ENCODE measurements at regions not wholly inside any gene's neighbourhood (a gene's known extent, or its start where the extent isn't known, plus 50 kb on each side); places are given as distances from the start of the nearest gene placed in this dataset.

DNA sequence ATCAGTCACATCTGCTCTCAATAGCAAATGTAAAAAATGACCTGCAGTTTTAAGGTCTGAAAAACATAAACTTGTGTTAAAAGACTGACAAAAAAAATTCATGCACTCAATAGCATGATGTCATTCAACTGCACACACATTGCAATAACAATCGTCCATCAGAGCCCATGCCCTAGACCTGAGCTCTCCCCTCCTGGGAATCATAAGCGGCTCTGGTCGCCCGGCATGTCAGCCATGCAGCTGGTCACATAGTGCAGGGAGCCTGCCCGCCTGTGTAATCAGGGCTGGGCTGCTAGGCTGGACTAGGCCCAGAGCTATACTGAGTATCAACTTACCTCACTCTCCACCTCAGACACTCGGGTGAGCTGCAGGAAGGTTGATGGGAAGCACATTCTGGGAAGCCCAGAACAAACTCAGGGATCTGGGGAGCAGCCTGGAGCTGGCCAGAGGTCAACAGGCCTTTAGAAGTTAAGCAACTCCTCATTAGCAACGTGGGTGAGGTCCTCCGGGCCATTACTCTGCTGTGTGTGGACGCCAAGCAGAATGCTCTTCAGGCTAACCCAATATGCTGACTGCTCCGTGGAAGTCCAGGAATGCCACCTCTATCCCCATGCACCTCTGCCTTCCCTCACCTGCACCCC lies 165.5 kb downstream of the TTC32 start:
- intact Hi-C loops (cut with micrococcal nuclease): no loop called here
- DNase-seq (no peak), ATAC-seq (peak; percentile 16)

DNA sequence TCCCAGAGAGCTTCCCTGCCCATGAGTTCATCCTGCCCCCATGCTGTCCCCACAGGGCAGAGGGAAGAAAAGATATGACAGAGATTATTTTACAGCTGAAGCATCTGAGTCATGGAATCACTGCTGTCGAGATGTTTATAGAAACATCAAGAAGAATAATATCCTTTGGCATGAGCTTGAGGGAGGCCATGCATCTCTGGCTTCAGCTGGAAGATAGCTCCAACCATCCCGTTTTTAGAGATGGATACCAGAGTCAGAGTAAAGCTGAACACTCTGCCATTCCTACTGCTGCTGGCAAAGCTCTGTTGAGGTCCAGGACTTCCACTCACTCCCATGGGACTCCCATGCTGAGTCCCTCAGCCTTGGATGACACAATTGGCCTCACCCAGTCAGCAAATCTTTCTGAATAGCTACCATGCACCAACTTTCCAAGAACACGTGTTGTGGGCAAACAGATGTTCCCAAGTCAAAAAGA lies 167.8 kb downstream of the TTC32 start:
- intact Hi-C loops (cut with micrococcal nuclease): no loop called here
- ATAC-seq: no peak

DNA sequence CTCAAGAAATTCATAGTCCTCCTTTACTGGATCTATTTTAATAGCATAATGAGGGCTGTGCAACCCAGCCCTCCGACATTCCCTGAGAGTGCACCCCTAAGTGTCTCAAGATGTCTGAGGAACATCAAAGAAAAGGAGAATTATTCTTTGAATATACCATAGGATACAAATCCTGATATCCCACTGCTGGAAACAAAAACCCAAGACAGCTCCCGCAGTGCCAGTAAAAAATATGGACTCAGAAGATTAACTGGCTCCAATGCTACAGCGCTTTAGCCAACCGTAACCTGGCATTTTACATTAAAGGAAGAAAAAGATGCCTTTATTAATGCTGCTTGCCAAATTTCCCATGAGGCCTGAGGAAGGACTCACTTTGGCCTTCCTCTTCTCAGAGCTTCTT lies 168.4 kb downstream of the TTC32 start:
- ATAC-seq (no peak), DNase-seq (no peak)
- intact Hi-C loops (cut with micrococcal nuclease): no loop called here

More for the DNA sequence above, 167.8 kb downstream of the TTC32 start:
- no peak for DNase-seq

DNA sequence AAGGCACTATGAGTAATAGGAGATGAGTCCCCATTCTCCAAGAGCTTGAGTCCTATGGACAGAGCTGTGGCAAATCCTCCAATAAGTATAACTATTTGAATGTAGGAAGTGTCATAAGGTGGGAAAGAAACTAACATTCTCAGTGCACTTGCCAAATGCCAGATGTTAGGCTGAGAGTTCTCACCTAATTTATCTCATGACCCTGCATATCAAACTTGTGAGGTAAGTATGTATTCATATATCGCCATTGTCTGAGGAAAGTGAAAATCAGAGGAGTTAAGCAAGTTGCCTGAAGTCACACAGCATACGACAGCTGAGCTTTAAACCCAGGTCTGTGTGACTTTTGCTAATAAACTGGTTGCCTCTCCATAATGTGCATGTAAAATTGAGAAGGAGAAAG lies 169.5 kb downstream of the TTC32 start:
- intact Hi-C loops (cut with micrococcal nuclease): no loop called here
- no peak for ATAC-seq

DNA sequence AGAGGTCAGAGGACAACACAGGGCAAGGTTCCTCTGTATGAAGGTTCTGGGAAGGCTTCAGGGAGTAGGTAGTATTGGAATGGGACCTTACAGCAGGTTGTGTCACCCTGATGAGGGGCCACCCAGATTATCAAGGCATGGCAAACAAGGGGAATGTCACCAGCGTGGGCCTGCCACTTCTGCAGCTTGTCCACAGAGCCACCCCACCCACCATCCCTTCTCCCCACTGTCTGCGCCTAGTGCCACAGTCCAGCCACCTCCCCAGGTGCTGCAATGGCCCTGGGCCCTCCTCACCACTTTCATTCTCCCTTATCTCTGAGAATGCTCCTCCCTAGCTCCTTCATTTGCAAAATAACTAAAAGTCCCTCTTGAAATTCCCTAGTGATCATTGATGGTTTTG lies 170.3 kb downstream of the TTC32 start:
- intact Hi-C loops (cut with micrococcal nuclease): no loop called here
- DNase-seq (no peak), ATAC-seq (no peak)

More for the DNA sequence above, 169.5 kb downstream of the TTC32 start:
- DNase-seq: no peak

DNA sequence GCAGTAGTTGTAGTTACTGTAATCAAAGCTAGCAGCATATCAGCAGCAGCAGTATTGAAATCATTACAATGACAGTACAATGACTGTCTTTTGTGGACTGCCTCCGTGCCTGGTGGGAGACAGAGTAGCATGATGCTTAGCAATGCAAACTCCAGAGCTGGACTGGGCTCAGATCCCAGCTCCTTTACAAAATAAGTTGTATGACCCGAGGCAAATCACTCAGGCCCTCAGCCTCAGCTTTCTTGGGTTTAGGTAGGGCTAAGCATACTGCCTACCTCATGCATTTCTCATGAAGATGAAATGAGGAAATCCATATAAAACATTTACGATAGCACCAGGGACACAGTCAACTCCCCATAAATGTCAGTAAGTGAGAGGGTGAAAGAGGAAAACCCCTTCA lies 170.7 kb downstream of the TTC32 start:
- intact Hi-C loops (cut with micrococcal nuclease): no loop called here
- ATAC-seq (no peak), DNase-seq (no peak)

DNA sequence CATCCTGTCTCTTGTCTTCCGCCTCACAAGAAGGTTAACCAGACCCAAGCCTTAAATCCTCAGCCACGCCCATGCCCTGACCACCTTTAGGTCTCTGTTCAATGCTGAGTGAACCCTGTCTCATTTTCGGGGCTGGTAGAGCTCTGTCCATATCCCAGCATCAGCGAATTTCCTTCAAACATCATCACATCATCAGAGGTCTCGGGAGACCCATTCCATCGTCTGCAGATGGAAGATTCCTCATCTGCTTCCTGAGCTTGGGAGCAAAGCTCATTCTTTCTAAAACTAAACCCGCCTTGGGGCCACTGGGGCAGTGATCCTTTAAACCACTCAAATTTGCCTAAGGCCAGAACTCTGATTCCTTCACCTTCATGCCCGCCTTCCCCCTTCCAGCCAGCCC lies 173.7 kb downstream of the TTC32 start:
- ATAC-seq: no peak
- intact Hi-C loops (cut with micrococcal nuclease): no loop called here
- no peak for DNase-seq

DNA sequence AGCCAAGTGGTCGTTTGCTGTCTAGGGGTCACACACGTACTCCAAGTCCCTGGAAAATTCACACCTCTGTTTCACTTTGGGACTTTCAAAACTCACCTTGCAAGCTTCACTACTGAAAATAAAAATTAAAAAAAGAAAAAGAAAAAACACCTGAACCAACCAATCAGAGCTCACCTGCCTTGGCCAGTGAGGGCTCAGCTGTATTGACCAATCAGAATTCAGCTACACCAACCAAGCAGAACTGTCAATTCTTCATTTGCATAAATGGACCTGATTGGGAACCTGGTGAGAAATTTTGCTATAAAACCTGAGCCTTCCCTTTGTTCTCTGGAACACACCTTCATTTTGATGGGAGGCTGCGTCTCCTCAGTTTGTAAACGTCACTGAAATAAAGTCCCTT lies 176.4 kb downstream of the TTC32 start:
- ATAC-seq: no peak
- no peak for DNase-seq
- intact Hi-C loops (cut with micrococcal nuclease): no loop called here

DNA sequence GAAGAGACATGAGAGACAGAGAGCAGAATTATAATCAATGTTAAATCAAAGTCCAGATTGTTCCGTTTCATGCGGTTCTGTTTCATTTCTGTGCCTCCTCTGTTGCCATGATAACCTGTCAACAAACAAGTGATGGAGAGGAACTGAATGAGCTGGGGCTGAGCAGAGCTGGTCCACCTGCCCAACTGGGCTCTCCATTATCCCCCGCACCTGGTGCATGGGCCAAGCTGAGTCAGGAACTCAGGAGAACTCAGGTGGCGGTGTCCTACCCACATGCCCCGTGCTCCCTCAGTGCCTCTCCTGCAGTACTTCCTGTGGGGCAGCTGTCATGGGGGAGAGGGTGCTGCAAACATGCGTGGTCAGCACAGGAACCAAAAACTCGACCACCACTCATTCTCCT lies 178.8 kb downstream of the TTC32 start:
- ATAC-seq: no peak
- intact Hi-C loops (cut with micrococcal nuclease): no loop called here
- no peak for DNase-seq

DNA sequence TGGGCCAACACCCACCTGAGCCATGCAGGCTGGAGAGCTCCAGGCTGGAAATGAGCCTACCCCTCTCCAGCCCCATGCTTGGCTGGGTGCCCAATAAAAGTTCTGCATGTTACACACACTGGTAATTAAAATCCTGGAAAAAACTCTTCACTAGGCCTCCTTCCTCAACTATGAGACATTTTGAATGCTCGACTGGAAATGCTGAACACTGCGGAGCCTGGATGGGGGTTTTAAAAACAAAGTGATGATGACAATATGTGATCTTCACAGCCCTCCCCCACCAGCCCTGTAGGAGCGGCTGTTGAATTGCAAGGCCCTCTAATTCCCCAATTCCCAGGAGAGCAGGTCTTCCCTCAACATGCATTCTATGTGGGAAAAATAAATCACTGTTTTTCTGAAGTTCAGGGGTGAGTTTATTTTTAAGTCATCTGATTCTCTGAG lies 179.2 kb downstream of the TTC32 start:
- intact Hi-C loops (cut with micrococcal nuclease): no loop called here
- ATAC-seq (no peak), DNase-seq (no peak)

DNA sequence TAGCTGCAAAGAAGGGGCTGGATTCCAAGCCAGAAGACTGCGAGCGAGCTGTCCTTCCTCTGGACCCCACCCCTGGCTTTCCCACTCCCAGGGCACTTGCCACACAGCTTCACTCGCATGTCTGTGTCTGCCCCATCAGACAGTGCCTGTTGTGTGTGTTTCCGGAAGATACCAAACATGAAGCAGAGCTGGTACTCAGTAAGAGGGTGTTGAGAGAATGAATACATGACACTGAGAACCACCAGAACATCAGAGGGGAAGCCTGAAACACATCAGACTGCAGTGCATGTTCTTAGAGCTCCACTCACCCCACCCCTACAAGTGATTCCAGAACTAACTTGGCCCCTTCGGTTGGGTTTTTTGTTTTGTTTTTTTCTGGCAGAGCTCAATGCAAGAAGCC lies 181.5 kb downstream of the TTC32 start:
- DNase-seq: no peak
- peak; percentile 47 for ATAC-seq
- intact Hi-C loops (cut with micrococcal nuclease): no loop called here

DNA sequence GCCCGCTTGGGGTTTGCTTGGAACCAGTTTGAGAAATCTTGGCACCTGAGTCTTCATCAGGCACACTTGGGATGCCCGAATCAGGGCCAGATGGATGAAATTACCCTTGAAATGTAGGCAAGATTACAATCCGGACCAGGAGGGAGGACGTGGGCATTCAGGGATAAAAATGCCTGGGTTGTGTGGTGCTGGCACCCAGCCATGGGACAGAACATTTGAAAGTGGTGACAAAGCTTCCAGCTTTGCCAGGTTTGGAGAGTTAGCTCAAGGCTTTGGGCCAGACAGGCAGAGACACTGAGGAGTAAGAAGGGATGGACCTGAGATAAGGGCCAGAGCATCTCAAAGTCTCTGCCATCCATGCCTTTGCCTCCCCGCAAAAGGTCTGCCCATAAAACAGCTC lies 182.2 kb downstream of the TTC32 start:
- intact Hi-C loops (cut with micrococcal nuclease): no loop called here
- no peak for DNase-seq
- ATAC-seq: no peak

DNA sequence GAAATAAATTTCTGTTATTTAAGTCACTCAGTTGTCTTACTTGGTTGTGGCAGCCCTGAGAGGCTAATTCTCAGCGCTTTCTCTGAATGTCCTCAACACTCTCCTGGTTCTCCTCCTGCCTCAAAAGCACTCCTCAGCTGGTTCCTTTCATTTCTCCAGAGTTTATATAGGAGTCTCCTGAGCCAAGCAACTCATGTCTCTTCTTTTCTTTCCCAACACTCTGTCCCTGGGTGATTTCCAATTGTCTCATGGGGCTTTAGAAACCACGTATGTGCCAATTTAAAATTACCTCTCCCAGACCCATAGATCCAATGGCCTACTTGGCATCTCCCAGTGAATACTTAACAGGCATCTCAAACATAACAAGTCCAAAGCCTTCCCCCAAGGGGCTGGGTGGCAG lies 184.3 kb downstream of the TTC32 start:
- DNase-seq (no peak), ATAC-seq (no peak)
- intact Hi-C loops (cut with micrococcal nuclease): no loop called here

DNA sequence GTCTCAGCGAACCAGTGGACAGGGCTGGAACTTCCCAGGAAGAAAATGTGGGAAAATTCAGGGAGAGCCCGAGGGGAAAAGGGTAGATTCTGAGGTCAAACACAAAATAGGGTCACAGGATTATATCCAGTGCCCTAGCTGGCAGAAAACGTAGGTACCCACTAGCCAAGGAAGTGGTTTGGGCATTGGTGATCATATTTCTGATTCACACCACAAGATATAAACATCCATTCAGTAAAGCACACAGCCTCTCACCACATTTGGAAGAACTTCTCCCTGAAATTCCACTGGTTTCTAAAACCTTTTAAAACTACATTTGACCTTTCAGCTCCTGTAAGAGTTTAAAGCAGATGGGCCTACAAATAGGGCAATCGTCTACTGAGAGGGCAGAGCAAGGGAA lies 186.9 kb downstream of the TTC32 start:
- DNase-seq: no peak
- no peak for ATAC-seq
- intact Hi-C loops (cut with micrococcal nuclease): no loop called here

DNA sequence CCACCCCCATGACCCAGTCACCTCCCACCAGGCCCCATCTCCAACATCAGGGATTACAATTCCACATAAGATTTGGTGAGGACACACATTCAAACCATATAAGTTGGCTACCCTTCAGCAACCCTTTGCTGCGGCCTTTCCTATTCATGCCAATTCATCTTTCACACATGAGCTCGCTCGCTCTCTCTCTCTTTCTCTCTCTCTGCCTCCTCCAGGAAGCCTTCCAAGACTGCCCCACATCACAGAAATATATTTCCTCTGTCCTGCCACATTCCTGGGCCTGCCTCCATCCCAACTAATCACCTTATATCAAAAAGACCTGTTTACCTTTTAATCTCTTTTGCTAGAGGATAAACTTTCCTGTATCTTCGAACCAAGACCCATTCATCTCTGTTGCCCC lies 188.9 kb downstream of the TTC32 start:
- ATAC-seq (no peak), DNase-seq (no peak)
- intact Hi-C loops (cut with micrococcal nuclease): no loop called here

DNA sequence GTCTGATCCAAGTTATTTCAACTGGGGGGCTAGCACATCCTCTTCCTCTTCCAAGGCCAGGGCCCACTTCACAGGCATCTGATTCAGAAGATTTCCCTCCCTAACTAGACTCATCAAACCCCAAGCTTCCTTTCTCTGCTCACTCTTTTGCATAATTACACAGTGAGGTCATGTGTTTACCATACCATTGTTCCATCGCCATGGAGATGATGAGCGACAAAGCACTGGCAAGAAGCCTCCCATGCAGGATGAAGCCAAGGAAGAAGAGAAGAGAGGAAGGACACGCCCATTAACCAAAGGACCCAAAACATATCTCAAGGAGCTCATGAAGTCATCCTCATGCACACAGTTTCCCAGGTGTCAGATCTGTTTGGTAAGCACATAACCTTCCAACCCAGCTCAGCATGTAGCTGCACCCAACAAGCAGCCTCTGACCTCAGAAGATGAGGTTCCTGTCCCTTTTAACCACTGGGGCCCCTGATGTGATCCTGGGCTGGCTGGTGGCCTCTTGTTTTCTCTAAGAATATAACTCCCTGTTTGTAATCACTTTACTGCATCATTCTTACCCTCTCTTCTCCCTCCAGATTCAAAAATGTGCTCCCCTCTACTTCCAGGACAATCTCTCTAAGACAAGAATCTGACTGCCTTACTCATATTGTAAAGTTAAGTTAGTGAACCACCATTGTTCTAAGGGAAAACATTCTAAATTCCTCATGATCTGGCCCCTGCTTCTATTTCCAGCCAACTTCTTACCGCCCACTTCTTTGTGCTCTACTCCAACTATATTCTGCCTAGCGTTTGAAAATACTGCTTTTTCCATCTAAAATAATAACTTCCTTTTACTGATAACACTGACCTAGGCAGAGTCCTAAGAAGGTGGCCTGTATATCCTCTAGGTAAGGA lies 190.1 kb downstream of the TTC32 start:
- intact Hi-C loops (cut with micrococcal nuclease): no loop called here
- DNase-seq (peak; percentile 43), ATAC-seq (peak; percentile 82)

DNA sequence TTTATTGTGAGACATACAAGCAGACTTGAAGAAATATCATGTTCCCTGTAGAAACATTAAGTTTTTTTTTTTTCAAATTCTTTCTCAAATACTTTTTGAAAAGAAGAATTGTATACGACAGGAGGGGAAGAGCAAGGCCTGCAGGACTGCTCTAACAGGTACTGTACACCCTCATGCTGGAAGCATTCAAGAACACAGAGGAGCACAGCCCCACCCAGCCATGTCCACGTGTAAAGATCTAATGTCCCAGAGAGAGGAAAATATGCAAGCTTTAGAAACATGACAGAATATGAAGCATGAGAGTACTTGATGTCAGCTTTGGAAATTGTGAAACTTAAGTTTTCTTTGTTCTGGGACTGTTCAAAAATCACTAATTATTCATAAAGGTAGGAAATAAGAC lies 191.6 kb downstream of the TTC32 start:
- DNase-seq: no peak
- no peak for ATAC-seq
- intact Hi-C loops (cut with micrococcal nuclease): no loop called here

DNA sequence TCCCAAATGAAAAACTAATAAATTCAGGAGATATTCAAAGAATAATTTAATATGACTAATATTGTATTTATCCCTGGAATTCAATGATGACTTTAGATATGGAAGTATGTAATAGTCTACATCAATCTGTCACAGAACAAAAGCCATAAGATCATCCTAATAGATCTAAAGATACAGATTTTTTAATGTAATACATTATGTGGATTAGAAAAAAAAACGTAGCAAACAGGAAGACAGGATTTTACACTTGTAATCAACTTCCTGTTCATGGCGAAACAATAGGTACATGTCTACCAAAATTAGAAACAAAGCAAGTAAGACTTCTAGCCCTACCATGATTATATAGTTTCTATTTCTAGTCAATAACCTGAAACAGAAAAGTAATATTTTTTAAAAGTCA lies 192.2 kb downstream of the TTC32 start:
- intact Hi-C loops (cut with micrococcal nuclease): no loop called here
- ATAC-seq (no peak), DNase-seq (no peak)

DNA sequence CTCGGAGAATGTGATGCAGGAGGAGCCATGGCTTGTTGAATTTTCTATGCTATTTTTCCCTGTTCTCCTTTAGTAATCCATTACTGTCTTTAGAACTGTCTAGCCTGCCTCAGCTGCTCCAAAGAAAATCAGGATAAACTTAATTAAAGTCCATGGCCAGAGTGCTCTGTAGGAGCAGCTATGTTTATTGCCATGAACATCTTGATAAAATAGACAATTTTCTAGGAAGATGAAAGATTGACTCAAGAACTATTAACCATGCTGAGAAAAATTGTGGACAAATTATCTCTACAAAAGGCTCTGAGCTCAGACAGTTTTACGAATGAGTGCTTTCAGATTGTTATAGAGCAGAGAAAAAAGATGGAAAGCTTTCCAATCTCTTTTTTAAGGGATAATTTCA lies 193.0 kb downstream of the TTC32 start:
- intact Hi-C loops (cut with micrococcal nuclease): no loop called here
- no peak for ATAC-seq

DNA sequence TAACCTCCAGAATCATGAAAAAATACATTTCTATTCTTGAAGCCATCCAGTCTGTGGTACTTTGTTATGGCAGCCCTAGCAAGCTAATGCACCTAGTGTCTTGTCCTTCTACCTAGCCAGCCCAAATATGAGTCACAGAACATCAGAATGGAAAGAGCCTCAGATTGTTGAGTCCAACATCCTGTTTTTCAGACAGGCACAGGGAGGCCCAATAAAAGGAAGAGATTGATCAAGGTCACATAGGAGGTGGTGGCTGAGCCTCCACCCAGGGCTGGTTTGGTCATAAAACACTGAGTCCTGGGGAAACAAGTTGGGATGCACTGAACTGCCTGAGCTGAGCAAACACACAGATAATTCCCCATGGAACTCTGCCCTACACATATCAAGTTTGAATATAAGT lies 195.5 kb downstream of the TTC32 start:
- DNase-seq (no peak), ATAC-seq (no peak)
- intact Hi-C loops (cut with micrococcal nuclease): no loop called here

More for the DNA sequence above, 193.0 kb downstream of the TTC32 start:
- DNase-seq: no peak

DNA sequence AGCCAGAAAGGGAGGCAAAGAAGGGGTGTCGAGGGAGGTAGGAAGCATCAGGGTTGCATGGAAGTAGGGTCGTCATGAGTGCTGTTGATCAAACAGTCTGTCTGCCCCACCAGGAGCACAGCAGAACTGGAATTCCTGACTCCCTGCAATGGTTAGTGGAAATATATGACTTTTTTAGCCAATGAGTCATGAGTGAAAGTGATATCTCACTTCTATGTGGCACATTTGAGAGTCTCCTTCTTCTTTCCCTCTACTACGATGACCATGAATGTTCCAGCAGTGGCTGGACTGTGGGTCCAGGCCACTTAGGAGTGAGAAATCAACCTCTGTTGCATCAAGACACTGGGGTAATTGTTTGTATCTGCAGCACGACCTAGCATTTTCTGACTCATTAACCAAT lies 199.5 kb downstream of the TTC32 start:
- DNase-seq (no peak), ATAC-seq (no peak)
- intact Hi-C loops (cut with micrococcal nuclease): no loop called here
